CD14-positive monocyte (primary cell): ENCODE measurements at regions not wholly inside any gene's neighbourhood (a gene's known extent, or its start where the extent isn't known, plus 50 kb on each side); places are given as distances from the start of the nearest gene placed in this dataset.

ENCODE experiments used
- DNase-seq, 3 donors: peaks; one replicate each; pipeline ENCODE4 v3.0.0-alpha.2; 2011 to 2022
- H2AFZ ChIP-seq: 2 replicates; pipeline ENCODE4 v1.6.0; 2012; ENCODE audit warnings: mild to moderate bottlenecking, low read depth, low read length, inconsistent platforms; ENCODE audit not compliant: insufficient read depth, poor library complexity, severe bottlenecking
- H3K27ac ChIP-seq, 2 donors: 1 replicate in 1 of 2; 2 replicates in 1 of 2; pipeline ENCODE4 v1.5.1; 2012 to 2013; ENCODE audit warnings: low read length in 2 of 2, control low read depth in 1 of 2, inconsistent platforms in 1 of 2, low read depth in 1 of 2, mild to moderate bottlenecking in 1 of 2
- H3K27me3 ChIP-seq, 2 donors: one replicate each; pipeline versions ENCODE4 v1.6.0 to v1.6.1; 2011 to 2013; ENCODE audit warnings: low read length in 2 of 2; ENCODE audit not compliant: control insufficient read depth in 2 of 2, insufficient read depth in 2 of 2
- H3K36me3 ChIP-seq, 2 donors: replicated peaks in 1 of 2; 1 replicate in 1 of 2; 2 replicates in 1 of 2; pipeline versions ENCODE4 v1.5.1 to v1.6.1; 2012 to 2013; ENCODE audit warnings: low read length in 2 of 2, control low read depth in 1 of 2, inconsistent platforms in 1 of 2, mild to moderate bottlenecking in 1 of 2; ENCODE audit not compliant: insufficient read depth in 2 of 2, control insufficient read depth in 1 of 2
- H3K4me1 ChIP-seq, 2 donors: 1 replicate in 1 of 2; 2 replicates in 1 of 2; pipeline versions ENCODE4 v1.5.1 to v1.6.1; 2012 to 2013; ENCODE audit warnings: low read length in 2 of 2, control low read depth in 1 of 2, inconsistent platforms in 1 of 2, mild to moderate bottlenecking in 1 of 2, moderate library complexity in 1 of 2; ENCODE audit not compliant: insufficient read depth in 2 of 2, control insufficient read depth in 1 of 2
- H3K4me2 ChIP-seq: replicated peaks from 2 replicates; pipeline ENCODE3; 2012; ENCODE audit warnings: low read length, moderate library complexity, mild to moderate bottlenecking; ENCODE audit not compliant: poor library complexity, severe bottlenecking; ENCODE audit errors: extremely low read depth
- H3K4me3 ChIP-seq, 3 experiments: fragments of 200-600 bp in 1 of 3; sonication (generic) in 1 of 3; replicated peaks in 1 of 3; 1 replicate in 2 of 3; 2 replicates in 1 of 3; pipeline ENCODE4 v1.5.1; 2011 to 2013; ENCODE audit warnings: low read length in 3 of 3, mild to moderate bottlenecking in 3 of 3, control low read depth in 2 of 3, low read depth in 2 of 3, inconsistent platforms in 1 of 3, moderate library complexity in 1 of 3
- H3K79me2 ChIP-seq: 2 replicates; pipeline ENCODE4 v1.6.0; 2012; ENCODE audit warnings: mild to moderate bottlenecking, control low read depth, inconsistent platforms, low read length, moderate library complexity; ENCODE audit not compliant: insufficient read depth
- H3K9ac ChIP-seq: 2 replicates; pipeline ENCODE4 v1.6.0; 2017; ENCODE audit warnings: low read length, mild to moderate bottlenecking; ENCODE audit not compliant: insufficient read depth, poor library complexity, severe bottlenecking
- H3K9me3 ChIP-seq, 2 donors: replicated peaks in 1 of 2; 1 replicate in 1 of 2; 2 replicates in 1 of 2; pipeline versions ENCODE4 v1.5.1 to v1.6.1; 2012 to 2013; ENCODE audit warnings: low read length in 2 of 2, control low read depth in 1 of 2; ENCODE audit not compliant: control insufficient read depth in 1 of 2, insufficient read depth in 1 of 2
- H4K20me1 ChIP-seq: 2 replicates; pipeline ENCODE4 v1.6.0; 2012; ENCODE audit warnings: mild to moderate bottlenecking, low read length, control low read depth, moderate library complexity; ENCODE audit not compliant: insufficient read depth
- H3K27ac Mint-ChIP-seq, 7 donors: one replicate each; pipeline ENCODE4 v1.8.0; 2020; ENCODE audit warnings: mild to moderate bottlenecking in 7 of 7, mixed read lengths in 7 of 7, moderate library complexity in 6 of 7, inconsistent platforms in 2 of 7
- H3K27me3 Mint-ChIP-seq, 3 donors: one replicate each; pipeline ENCODE4 v1.8.0; 2021 to 2022; ENCODE audit warnings: low read depth in 3 of 3, mild to moderate bottlenecking in 3 of 3, mixed read lengths in 3 of 3, moderate library complexity in 3 of 3, inconsistent platforms in 1 of 3
- H3K36me3 Mint-ChIP-seq, 2 donors: one replicate each; pipeline ENCODE4 v1.8.0; 2020; ENCODE audit warnings: mixed read lengths in 2 of 2, inconsistent platforms in 1 of 2, mild to moderate bottlenecking in 1 of 2
- H3K4me1 Mint-ChIP-seq: one replicate; pipeline ENCODE4 v1.8.0; 2020; ENCODE audit warnings: mild to moderate bottlenecking, mixed read lengths
- H3K4me3 Mint-ChIP-seq, 2 donors: one replicate each; pipeline ENCODE4 v1.8.0; 2020; ENCODE audit warnings: mild to moderate bottlenecking in 2 of 2, mixed read lengths in 2 of 2, moderate library complexity in 1 of 2
- H3K9me3 Mint-ChIP-seq, 7 donors: one replicate each; pipeline ENCODE4 v1.8.0; 2020 to 2022; ENCODE audit warnings: mixed read lengths in 7 of 7, mild to moderate bottlenecking in 6 of 7, moderate library complexity in 6 of 7, inconsistent platforms in 2 of 7
- CTCF ChIP-seq: fragments of 200-600 bp; IDR thresholded peaks from one replicate; pipeline ENCODE4 v1.8.0; 2022; ENCODE audit warnings: antibody characterized with exemption, mild to moderate bottlenecking
- WGBS: methylation state at CpG from one replicate; pipeline ENCODE4 v1.1.5; 2013; ENCODE audit warnings: missing lambda C conversion rate; ENCODE audit not compliant: insufficient coverage; 5-methylcytosine and 5-hydroxymethylcytosine counted together
- intact Hi-C, 2 donors: fragments of 100-400 bp; cut with micrococcal nuclease; formaldehyde crosslinking; loops; one replicate each; pipeline versions ENCODE4 v1.15.0 to v1.15.1; 2023

GRCh38 chr2:204023088-204023487 lies 86.5 kb downstream of the ICOS start:
- DNase-seq, result no peak
- Mint-ChIP-seq H3K36me3 (no peaks in the 10 kb centered on the region), H3K9me3 (peaks cover 0 to 5% (median 0%) of the 10 kb centered on the region in 7 donors), H3K27ac (no peak overlapping the region), H3K27me3 (peaks cover 0 to 4% (median 2%) of the 10 kb centered on the region in 3 donors), H3K4me1 (no peaks in the 10 kb centered on the region), H3K4me3 (no peak overlapping the region)
- WGBS, result 89% methylated on average over 1 of the region's 1 CpG
- H3K9me3 ChIP-seq, result no peaks in the 10 kb centered on the region
- H4K20me1 ChIP-seq, result no peaks in the 10 kb centered on the region
- no peaks in the 10 kb centered on the region for H3K4me1 ChIP-seq
- TF ChIP-seq CTCF, result no peak
- no peak overlapping the region for H2AFZ ChIP-seq
- intact Hi-C loops, result no loop called here
- no peak overlapping the region for H3K4me3 ChIP-seq
- no peak overlapping the region for H3K27ac ChIP-seq
- H3K9ac ChIP-seq, result no peak overlapping the region
- no peaks in the 10 kb centered on the region for H3K27me3 ChIP-seq
- no peaks in the 10 kb centered on the region for H3K36me3 ChIP-seq
- no peaks in the 10 kb centered on the region for H3K79me2 ChIP-seq
- no peak overlapping the region for H3K4me2 ChIP-seq

- WGBS, result no CpG with 5 or more reads among the region's 1 CpG
- H3K4me2 ChIP-seq, result no peak overlapping the region
- Mint-ChIP-seq H3K27me3 (peaks cover 0 to 4% (median 2%) of the 10 kb centered on the region in 3 donors), H3K27ac (no peak overlapping the region), H3K36me3 (no peaks in the 10 kb centered on the region), H3K4me3 (no peak overlapping the region), H3K9me3 (peaks cover 0 to 5% (median 0%) of the 10 kb centered on the region in 7 donors), H3K4me1 (no peaks in the 10 kb centered on the region)
- no peak for DNase-seq
- no peak for TF ChIP-seq CTCF
- no peaks in the 10 kb centered on the region for H3K27me3 ChIP-seq
- H3K4me3 ChIP-seq, result no peak overlapping the region
- H3K79me2 ChIP-seq, result no peaks in the 10 kb centered on the region
- H2AFZ ChIP-seq, result no peak overlapping the region
- no peaks in the 10 kb centered on the region for H3K4me1 ChIP-seq
- intact Hi-C loops, result no loop called here
- no peak overlapping the region for H3K9ac ChIP-seq
- no peak overlapping the region for H3K27ac ChIP-seq
- no peaks in the 10 kb centered on the region for H4K20me1 ChIP-seq
- no peaks in the 10 kb centered on the region for H3K9me3 ChIP-seq
- H3K36me3 ChIP-seq, result no peaks in the 10 kb centered on the region
Observed at GRCh38 chr2:204024503-204024902, 87.9 kb downstream of the ICOS start.
